GM23248 (cell line): ENCODE measurements at regions not wholly inside any gene's neighbourhood (a gene's known extent, or its start where the extent isn't known, plus 50 kb on each side); places are given as distances from the start of the nearest gene placed in this dataset.

Experiments
- EZH2 ChIP-seq: fragments of 200-600 bp; sonication (generic); IDR thresholded peaks from 2 replicates; pipeline ENCODE4 v1.6.1; 2018; ENCODE audit warnings: antibody characterized with exemption, mild to moderate bottlenecking; ENCODE audit not compliant: insufficient read depth, poor library complexity, severe bottlenecking
- EZH2phosphoT487 ChIP-seq: fragments of 200-600 bp; sonication (generic); IDR thresholded peaks from 2 replicates; pipeline ENCODE4 v1.6.1; 2018; ENCODE audit warnings: antibody characterized with exemption, moderate library complexity, mild to moderate bottlenecking, low read depth; ENCODE audit not compliant: insufficient read depth

DNA sequence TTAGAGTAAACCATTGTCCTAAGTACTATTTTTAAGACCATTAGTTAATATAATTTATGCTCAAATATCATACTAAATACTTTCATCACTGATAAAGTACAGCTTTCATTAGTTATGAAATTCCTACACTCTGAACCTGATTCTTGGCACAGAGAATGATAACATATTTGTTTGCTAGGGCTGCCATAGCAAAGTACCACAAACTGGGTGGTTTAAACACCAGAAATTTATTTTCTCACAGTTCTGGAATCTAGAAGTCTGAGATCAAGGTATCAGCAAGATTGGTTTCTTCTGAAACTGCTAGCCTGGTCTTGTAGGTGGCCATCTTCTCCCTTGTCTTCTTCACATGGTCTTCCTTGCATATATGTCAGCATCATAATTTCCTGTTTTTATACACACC lies 608.4 kb downstream of the TLE1 start:
- no peak for TF ChIP-seq EZH2
- TF ChIP-seq EZH2phosphoT487: no peak
